GM18858 (cell line): ENCODE measurements at regions not wholly inside any gene's neighbourhood (a gene's known extent, or its start where the extent isn't known, plus 50 kb on each side); places are given as distances from the start of the nearest gene placed in this dataset.

Experiments used
- ATAC-seq: cut with Tn5 transposase; IDR thresholded peaks from one replicate; pipeline ENCODE4 v1.9.1; 2021; ENCODE audit not compliant: unreplicated experiment

DNA sequence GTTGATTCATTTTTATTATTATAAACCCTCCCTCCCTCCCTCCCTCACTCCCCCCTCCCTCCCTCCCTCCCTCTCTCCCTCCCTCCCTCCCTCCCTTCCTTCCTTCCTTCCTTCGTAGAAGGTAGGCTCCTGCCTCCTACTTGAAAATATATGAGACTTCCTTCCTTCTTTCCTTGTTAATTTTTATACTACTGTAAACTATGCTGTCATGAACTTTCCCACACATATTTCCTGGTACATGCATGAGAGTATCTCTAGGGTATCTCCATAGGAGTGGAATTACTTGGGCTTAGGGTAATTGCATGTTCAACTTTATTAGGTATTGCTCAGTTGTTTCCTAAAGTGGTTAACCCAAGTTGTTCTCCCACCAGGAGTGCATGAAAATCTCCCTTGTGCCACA, 330.6 kb downstream of the KCNRG start:
- ATAC-seq: no peak

DNA sequence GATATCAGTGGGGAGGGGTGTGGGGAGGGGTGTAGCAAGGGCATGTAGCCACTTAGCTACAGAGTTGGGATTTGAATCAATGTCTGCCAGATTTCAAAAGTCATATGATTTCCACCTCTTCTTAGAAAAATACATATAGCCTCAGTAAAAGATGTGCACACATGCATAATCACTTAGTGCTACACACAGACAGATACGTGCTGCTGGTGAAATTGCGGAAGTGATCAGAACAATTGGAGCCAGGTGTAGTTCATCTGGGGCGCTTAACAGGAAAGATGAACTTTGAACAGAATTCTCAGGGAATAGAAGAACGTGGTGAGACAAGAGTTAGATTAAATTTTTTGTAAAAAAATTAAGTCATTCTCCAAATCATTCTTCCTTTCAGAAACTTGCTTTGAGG, 333.1 kb downstream of the KCNRG start:
- no peak for ATAC-seq

DNA sequence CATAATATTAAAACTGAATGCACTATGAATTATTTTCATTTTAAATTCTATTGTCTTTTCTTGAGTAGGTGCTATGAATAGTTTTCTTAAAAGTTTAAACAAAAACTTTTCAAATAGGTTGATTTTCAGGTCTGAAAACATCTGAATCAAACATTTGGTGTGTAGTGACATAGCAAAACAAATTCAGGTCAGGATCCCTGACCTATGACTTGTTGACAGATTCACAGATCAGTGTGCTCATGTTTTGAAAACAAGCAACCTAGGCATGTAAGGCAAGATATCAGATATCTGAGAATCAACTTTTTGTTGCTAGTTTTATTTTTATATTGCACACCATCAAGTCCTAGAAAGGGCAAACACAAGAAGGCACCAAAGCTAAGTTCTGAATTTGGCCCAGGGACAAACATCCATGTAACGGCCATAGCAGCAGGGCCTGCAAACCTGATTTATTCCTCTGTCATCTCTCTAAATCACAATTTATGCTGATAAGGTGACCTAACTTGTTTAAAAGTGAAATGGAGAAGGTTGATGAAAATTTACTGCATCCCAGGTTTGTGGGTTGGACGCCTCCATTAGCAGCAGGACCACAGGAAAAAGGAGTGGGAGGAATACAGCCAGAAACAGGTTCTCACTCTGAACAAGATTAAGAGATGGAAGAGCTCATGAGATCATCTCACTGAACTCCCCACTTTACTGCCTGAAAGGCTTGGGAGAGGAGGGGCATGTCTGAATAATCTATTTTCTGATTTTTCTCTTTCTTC, 337.7 kb downstream of the KCNRG start:
- ATAC-seq: no peak

DNA sequence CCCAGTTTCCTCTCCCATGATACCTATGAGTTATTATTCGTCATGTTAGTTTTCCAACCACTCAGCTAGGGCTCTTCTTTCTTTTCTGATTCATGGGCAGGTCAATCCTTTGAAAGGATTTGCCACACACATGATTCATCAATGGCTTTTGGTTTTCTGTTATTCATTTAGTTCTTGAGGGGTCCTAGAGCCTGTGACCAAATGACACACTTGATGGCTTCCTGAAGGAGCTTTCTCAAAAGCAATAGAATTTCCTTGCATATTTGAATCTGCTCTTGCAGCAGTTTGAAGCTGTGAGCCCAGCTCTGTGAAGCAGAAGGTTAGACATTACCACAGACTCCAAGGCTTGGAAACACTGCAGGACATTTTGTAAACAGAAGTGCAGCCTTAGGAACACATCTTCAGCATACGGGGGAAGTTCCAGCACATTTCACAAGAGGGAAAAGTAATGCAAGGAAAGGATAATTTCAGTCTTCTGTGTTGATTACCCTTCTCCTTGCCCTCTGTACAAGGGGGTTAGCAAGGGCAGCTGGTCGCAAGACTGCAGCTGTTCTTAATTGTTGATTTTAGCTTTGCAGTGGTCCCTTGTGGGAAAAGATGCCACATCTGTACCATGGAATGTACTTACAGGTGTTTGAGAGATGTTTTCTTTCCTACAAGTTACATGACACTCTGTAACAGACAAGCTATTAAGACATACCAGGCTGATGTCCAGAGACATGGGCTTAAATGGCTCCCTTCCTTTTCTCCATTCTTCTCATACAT, 338.6 kb downstream of the KCNRG start:
- no peak for ATAC-seq

DNA sequence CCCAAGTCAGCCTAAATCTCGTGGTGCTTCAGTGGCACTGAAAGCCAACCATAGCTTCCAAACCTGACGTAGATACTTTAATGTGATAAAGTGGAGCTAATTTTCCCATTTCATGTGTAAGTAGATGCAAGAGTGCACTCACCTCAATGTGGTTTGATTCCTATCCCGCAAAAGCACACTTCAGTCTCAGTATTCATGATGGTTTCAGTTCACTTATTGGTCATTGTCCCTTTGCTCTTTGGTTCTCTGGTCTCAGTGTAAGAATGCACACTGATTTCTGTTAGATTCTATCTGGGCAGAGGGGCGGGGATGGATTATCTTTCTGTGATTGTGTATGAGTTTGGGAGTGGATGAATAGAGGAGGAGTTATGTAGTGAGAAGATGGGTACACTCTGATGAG, 340.6 kb downstream of the KCNRG start:
- peak; percentile 72 for ATAC-seq

DNA sequence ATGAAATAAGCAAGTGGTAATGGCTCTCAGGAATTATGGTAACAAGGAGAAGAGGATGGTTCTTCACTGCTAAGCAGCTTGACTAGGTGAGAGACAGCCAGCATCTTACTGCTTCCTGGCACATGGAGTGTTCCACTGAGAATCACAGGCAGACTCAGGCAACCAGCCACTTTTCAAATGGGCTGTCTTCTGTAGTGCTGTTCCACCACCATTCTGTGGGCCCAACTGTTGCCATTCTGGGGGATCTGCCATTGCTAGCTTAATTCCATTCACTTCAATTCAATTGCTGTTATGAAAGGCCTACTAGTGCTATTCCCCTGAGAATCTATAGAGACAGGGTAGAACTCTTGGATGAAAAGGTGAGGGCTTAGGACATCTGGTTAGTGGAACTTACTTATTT, 341.9 kb downstream of the KCNRG start:
- no peak for ATAC-seq

DNA sequence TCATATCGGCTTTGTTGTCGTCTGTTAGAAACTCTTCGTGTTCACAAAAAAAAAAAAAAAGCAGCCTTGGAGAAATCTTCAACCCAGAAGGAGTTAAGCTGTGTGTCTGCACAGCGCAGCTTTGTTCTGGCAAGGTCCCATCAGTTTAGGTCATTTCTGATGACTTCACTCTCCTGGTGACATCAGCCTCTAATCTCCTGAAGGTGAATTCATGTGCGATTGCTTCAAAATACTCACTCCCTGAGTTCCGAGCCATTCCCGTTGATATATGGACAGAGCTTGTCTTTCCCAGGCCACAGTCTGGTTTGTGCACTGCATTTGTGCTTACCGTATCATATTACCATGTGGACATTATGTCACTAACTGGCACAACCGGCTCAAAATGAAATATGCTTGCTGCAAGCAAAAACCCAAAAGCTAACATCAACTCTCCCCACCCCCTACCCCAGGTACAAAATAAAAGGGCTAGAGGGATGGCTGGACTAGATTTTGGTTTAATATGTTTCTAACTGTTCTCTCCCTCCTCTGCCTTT, 342.4 kb downstream of the KCNRG start:
- no peak for ATAC-seq

DNA sequence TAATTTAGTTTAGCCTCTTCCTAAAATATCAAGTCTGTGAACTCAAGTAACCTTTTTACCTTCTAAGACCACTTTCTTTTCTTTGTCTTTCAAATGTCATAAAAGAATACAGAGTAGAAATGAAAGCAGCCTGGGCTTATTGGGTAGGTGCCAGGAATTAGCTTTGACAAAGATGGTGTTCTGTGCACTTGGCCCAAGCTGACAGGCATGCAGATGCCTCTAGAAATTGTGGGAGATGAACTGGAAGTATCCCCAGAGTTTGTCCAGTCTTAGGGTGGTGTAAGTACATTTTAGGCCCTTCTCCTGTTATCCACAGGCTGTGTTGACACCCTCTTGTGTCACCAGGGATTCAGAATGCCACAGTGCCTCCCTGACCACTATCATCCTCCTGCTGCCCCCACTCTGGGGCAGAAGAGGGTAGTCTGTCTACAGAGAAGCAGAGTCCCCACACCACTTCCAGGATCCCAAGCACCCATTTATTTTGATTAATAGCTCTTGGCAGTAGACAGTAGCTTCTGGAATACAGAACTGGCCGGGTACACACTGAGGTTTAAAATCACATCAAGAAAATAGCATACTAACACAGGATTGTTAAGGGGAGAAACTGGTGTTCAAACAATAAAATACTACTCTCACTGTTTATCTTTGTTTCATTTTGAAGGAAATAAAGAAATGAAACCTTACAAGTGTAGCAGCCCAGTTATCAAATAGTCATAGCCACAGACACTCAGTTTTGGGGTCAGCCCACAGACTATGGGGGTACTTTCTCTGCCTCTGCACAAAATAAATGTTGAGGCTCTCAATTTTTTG, 343.2 kb downstream of the KCNRG start:
- ATAC-seq: no peak

DNA sequence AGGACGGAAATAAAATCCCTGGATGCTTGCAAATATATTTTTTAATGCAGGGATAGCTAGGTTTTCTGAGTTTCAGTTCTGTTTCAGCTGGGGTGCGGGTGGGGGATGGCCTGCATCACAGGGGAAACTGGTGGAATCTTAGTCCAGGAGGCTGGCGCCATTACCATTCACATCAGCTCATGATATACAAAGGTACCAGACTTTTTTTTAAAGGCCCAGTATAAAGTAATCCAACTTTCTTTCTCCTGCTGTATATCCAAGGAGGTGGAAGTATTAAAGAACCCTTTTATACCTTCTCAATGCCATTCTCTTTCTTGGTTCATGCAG, 343.8 kb downstream of the KCNRG start:
- ATAC-seq: no peak

DNA sequence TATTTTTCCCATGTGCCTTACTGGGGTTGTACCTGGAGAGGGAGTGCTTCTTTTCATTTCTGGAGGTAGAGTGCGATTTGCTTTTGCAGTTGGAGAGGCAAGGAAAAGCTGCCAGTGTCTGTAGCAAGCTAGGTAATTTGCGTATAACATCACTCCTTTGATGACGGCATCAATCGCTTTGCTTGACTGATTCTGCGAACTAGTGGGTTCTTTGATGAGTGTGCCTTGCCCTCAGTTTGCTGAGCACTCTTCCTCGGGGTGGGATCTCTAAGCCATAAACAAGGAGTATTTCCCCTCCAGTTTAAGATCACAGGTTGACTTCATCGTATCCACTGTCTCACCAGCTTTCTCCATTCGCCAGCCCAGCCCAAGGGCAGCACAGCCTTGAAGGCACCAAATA, 344.5 kb downstream of the KCNRG start:
- no peak for ATAC-seq

DNA sequence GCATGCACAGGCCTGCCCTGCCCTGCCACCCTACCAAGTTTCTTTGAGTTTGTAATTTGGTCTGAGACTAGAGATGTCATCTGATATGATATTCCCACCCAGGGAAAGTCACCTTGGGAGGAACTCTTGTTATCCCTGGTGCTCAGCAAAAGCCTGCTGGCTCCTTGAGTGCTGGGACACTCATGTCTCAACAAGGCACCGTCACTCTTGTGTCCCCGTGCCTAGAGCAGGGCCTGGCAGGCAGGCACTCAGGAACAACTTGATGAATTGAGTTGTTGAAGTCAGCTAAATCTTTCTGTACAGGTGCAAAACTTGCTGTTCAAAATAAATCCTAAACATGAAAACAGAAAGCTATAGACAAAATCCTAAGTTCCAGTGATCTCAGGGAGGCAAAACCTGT, 345.4 kb downstream of the KCNRG start:
- ATAC-seq: no peak

DNA sequence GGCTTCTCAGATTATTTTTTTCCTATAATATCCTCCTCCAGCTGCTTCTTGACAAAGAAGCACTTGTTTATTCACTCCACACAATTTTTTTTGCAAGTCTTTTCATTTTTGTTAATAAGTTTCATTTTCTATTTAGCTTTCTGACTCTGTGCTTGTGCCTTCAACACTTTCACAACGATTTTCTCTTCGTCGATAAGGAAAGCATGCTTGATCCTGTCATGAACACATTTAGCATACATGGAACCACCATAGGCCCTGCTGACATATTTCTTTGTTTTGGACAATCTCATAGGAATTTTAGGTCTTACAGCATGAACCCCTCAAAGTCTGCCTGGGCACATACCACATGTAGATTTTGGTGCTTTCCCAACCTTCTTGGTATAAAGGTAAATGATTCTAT, 346.0 kb downstream of the KCNRG start:
- no peak for ATAC-seq

DNA sequence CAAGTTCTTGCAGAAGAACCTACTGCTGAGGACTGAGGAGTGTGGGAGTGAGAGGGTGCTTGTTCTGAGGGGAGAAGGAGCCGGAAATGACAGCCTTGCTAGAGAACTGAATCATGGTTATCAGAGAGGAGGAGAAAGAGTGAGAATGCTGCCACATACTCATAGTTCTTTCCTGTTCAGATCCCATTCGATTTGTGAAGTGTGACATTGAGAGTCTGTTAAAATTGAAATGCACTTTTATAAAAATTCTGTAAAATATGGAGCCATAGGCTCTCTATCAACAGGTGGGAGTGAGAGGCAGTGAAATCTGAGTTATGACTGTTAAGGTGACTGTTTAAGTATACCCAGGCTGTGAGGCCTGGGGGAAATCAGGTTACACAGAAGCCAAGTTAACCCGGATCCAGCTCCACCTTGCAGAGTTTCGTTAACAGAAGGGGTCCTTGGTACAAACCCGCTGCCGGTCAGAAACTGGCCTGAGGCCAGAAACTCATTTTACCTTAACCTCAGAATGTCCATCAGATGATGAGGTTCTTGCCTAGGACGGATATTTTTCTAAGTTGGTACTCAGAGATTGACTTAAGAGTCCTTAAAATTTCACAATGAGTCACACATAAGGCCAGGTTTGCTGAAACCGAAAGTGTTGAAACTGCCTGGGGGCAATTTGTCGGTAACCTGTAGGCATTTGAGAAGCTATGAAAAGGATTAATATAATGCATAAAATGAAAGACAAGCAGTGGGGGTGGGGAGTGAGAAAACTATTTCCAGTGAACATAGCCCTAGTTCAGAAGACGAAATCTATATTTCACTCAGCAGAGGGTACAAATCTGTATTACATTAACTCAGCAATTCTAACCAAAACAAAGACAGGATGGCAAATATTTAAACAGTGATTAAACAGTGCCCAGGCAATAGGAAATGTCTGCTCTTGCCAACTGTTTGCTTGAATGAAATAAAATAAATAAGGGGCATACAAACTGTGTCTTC, 350.5 kb downstream of the KCNRG start:
- peak; percentile 35 for ATAC-seq

DNA sequence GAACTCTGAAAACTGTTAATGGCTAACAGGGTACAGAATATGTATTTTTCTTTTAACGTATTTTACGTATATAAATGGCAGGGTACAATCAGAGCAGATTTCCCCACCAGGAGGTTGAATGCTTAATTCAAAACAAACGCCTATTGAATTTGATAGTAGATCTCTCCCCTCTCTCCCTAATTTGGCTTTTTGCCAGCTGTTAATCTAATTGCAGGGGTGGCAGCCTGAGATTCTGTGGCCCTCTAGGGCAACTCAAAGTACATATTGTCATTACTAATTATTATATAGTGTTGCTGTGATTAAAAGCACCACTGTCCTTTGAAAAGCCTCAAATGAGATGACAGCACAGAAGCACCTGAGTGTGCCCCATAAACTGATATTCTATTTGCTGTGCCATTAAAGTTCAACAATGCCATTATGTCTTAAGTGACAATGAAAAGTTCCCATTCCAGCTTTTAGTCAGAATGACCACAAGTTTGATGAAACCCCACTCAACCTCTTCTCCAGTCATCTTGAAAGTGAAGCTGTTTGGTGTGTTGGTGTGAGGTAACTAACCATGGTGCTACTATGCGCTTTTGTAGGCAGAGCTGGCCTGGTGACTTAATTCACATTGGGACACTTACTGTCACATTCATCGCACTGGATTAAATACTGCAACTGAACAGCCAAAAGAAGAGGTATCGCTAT, 351.4 kb downstream of the KCNRG start:
- ATAC-seq: peak; percentile 56

DNA sequence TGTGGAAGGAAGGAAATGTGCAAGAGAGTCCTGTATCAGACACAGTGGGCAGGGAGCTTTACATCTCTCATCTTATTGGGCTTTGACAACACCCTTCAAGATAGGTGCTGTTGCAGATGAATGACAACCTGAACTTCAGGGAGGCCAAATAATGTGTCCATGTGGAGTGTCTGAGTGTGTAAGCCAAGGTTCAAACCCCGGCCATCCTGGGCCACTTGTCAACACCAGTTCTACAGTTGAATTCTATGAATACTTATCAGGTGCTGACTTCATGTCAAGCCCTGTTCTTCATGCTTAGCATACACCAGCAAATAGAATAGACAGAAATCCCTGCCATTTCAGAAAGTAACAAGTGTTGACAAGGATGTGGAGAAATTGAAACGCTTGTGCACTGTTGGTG, 354.4 kb downstream of the KCNRG start:
- ATAC-seq: no peak

DNA sequence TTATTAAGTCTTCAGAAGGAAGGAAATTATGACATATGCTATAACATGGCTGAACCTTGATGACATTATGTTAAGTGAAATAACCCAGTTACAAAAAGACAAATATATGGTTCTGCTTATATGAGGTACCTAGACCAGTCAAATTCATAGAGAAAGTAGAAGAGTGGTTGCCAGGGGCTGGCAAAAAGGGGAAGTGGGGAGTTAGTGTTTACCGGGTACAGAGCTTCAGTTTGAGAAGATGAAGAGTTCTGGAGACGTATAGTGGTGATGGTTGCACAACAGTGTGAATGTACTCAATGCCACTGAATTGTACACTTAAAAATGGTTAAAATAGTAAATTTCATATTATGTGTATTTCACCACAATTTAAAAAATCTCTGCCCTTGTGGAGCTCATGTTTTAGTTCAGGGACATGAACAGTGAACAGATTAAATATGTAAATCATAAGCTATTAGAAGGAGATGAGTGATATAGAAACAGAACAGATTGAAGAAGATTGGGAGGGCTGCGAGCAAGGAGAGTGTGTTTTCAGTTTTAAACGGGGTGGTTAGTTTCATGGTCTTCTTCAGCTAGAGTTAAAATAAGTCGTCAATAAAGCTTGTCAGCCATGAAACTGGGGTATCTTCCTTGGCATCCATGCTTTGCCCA, 355.2 kb downstream of the KCNRG start:
- ATAC-seq: peak; percentile 69

DNA sequence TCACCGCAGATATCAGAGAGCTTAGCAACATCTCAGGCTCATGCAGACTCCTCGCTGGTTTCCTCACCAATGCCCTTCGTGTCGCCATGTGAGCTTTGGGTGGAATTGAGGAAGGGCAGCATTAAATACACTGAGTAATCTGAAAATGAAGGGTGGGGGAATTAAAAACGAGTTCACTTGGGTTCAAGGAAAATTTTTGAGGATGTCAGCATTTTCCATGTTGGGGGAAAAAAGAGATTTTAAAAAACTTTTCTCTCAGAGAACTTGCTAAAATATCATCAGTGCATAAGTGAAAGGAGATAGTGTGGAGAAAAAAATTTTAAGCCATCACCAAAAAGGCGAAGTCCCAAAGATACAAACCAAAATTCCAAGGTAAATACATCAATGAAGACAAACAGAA, 359.3 kb downstream of the KCNRG start:
- no peak for ATAC-seq

DNA sequence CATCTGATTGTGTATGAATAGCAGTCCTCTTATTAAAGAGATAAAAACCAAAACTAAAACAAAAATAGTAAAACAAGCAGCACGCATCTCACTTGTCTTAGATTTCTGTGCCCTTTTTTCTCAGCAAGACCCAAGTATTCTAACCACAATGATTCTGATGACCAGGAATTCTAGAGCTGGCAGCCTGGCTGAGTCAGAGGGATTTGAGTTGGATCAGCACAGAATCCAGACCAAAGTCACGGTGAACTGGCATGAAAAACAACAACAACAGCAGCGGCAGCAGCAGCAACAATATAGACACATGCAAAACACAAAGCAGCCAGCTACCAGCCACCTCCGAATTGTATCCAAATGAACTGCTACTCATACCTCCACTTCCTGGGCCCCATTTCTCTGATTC, 360.5 kb downstream of the KCNRG start:
- no peak for ATAC-seq

DNA sequence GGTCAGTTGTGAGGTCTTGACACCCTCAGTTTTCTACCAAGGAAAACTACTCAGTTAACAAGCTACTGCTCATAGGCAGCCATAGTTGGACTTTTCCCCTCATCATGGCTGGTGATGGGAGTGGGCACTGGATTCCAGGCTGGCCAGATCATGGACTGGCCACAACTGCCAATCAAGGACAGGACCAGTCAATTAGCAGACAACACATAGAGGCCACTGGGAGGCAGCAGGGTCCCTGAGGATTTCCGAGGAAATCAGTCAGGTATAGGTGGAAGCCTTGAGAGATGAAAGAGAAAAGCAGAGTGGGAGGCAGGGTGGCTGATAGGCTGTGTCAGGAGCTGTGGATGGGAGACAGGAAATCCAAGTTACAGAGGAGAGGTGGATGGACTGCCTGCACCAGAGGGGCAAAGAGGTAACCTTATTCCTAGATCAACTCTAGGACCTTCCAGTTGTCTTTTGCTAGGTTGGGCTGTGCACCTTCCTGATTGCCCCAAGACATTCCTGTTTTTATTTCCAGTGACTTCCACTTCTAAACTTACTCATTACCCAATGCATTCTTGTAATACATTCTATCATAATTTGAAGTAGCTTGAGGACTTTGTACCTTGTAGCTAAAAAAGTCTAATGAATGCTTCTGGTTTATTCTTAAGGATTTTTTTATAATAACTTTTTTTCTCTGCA, 361.8 kb downstream of the KCNRG start:
- no peak for ATAC-seq
